Calu3 (cell line): ENCODE measurements at regions not wholly inside any gene's neighbourhood (a gene's known extent, or its start where the extent isn't known, plus 50 kb on each side); places are given as distances from the start of the nearest gene placed in this dataset.
A peak's percentile ranks its signal among the peaks of the same experiment; 100 is the strongest.

Source experiments
- BruUV-seq: library from RNA; stranded (reverse); fragments of 400-500 nt; replicated peaks from 2 replicates; lab custom pipeline; 2021; lab: Mats Ljungman, UMichigan
- CTCF ChIA-PET: fragments of 300-600 bp; sonication (Branson Sonifier 250); formaldehyde crosslinking; loops from one replicate; lab custom pipeline; 2022; ENCODE audit warnings: antibody characterized with exemption; lab: Charles Lee
- DNase-seq: peaks from one replicate; pipeline ENCODE4 v3.0.0; 2022
- H3K27ac Mint-ChIP-seq: one replicate; pipeline ENCODE4 v1.8.0; 2022; ENCODE audit warnings: mixed read lengths; ENCODE audit not compliant: unreplicated experiment
- H3K27me3 Mint-ChIP-seq: one replicate; pipeline ENCODE4 v1.8.0; 2022; ENCODE audit warnings: mixed read lengths; ENCODE audit not compliant: unreplicated experiment
- H3K36me3 Mint-ChIP-seq: one replicate; pipeline ENCODE4 v1.8.0; 2022; ENCODE audit warnings: mild to moderate bottlenecking, moderate library complexity, mixed read lengths; ENCODE audit not compliant: insufficient read depth, unreplicated experiment
- H3K4me1 Mint-ChIP-seq: one replicate; pipeline ENCODE4 v1.8.0; 2022; ENCODE audit warnings: mild to moderate bottlenecking, low read depth, mixed read lengths; ENCODE audit not compliant: unreplicated experiment
- H3K4me3 Mint-ChIP-seq: one replicate; pipeline ENCODE4 v1.8.0; 2022; ENCODE audit warnings: mild to moderate bottlenecking, low read depth, moderate library complexity, mixed read lengths; ENCODE audit not compliant: unreplicated experiment
- H3K9me3 Mint-ChIP-seq: one replicate; pipeline ENCODE4 v1.8.0; 2022; ENCODE audit warnings: low read depth, mixed read lengths; ENCODE audit not compliant: unreplicated experiment
- intact Hi-C: fragments of 100-400 bp; cut with micrococcal nuclease; formaldehyde crosslinking; loops from one replicate; pipeline ENCODE4 v1.10.0; 2022; ENCODE audit not compliant: unreplicated experiment
- TF ChIP-seq, protein P1 (sequence below): fragments of 200-600 bp; IDR thresholded peaks from one replicate; pipeline ENCODE4 v1.8.0; 2022; ENCODE audit warnings: antibody characterized with exemption; ENCODE audit not compliant: unreplicated experiment

DNA sequence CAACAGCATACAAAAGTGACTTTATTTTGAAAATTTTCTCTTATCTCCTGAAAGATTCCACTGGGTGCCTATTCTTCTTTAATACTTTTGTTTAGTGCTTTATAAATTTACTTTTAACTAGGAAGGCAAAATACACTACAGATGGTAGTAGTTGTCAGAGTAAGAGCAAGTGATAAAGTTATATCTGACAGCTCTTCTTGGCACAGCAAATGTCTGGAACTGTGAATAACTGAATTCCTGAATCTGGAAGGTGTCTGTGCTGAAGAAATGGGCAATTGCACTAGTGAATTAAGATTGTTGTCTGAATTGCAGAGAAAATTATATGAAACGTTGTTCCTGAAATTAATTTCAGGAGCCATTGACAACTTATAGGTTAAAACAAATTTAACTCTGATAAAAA lies 213.8 kb upstream of the CBLB start:
- peaks cover 10% of the 10 kb centered on the region for H3K4me1 Mint-ChIP-seq
- H3K36me3 Mint-ChIP-seq = no peaks in the 10 kb centered on the region
- H3K27me3 Mint-ChIP-seq = no peaks in the 10 kb centered on the region
- no TSS peak for BruUV-seq
- CTCF ChIA-PET = interaction anchor here (0.6 kb wide), 1 partner anchor 41 kb away, joined by 4 read pairs; no protein-coding TSS in a partner anchor
- intact Hi-C loops = loop anchor here (10.0 kb wide), 1 partner anchor 148 kb away; no protein-coding TSS in a partner anchor
- no peak overlapping the region for H3K27ac Mint-ChIP-seq
- TF ChIP-seq, protein P1, sequence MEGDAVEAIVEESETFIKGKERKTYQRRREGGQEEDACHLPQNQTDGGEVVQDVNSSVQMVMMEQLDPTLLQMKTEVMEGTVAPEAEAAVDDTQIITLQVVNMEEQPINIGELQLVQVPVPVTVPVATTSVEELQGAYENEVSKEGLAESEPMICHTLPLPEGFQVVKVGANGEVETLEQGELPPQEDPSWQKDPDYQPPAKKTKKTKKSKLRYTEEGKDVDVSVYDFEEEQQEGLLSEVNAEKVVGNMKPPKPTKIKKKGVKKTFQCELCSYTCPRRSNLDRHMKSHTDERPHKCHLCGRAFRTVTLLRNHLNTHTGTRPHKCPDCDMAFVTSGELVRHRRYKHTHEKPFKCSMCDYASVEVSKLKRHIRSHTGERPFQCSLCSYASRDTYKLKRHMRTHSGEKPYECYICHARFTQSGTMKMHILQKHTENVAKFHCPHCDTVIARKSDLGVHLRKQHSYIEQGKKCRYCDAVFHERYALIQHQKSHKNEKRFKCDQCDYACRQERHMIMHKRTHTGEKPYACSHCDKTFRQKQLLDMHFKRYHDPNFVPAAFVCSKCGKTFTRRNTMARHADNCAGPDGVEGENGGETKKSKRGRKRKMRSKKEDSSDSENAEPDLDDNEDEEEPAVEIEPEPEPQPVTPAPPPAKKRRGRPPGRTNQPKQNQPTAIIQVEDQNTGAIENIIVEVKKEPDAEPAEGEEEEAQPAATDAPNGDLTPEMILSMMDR = no peak
- no peaks in the 10 kb centered on the region for H3K9me3 Mint-ChIP-seq
- DNase-seq = no peak
- H3K4me3 Mint-ChIP-seq = no peak overlapping the region

DNA sequence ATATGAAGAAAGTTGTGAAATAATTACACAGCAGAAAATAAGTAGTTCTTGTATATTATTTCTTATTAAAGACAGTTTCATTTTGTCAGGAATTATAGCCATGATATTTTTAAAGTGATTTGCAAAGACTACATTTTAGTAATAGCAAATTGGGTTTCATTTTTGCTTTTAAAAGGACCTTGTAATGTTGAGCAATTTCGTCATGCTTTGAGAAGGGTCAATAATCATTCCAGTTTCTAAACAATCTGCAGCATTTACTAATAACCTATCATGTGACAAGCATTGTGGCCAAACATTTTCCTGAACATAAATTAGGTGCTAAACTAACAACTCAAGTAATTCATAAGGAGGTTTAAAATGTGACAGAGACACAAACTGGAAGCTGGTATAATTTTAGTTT lies 214.4 kb upstream of the CBLB start:
- Mint-ChIP-seq H3K4me1 (peaks cover 10% of the 10 kb centered on the region), H3K9me3 (no peaks in the 10 kb centered on the region)

DNA sequence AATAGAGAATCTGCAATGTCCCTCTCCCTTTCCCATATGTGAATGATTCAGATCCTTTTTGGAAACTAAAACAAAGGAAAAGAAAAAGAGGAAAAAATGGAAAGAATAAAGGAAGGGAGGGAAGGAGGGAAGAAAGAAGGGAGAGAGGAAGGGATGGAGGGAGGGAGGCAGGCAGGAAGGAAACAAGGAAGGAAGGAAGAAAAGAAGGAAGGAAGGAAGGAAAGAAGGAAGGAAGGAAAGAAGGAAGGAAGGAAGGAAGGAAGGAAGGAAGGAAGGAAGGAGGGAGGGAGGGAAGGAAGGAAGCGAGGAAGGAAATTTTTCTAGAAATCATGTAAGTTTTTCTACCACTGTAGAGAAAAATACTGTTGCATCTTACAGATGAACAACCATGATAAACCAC lies 215.0 kb upstream of the CBLB start:
- CTCF ChIA-PET = no interaction called here
- intact Hi-C loops = loop anchor here (10.0 kb wide), 1 partner anchor 149 kb away; no protein-coding TSS in a partner anchor
- Mint-ChIP-seq H3K36me3 (no peaks in the 10 kb centered on the region), H3K4me1 (peaks cover 10% of the 10 kb centered on the region), H3K27me3 (no peaks in the 10 kb centered on the region), H3K4me3 (no peak overlapping the region), H3K27ac (no peak overlapping the region), H3K9me3 (no peaks in the 10 kb centered on the region)
- no TSS peak for BruUV-seq
- DNase-seq = no peak
- TF ChIP-seq, protein P1 = no peak

More for the DNA sequence above, 214.4 kb upstream of the CBLB start:
- no TSS peak for BruUV-seq
- no peak for DNase-seq
- no peak overlapping the region for H3K4me3 Mint-ChIP-seq
- CTCF ChIA-PET = no interaction called here
- TF ChIP-seq, protein P1 = no peak
- no peaks in the 10 kb centered on the region for H3K27me3 Mint-ChIP-seq
- no peak overlapping the region for H3K27ac Mint-ChIP-seq
- no peaks in the 10 kb centered on the region for H3K36me3 Mint-ChIP-seq
- intact Hi-C loops = loop anchor here (10.0 kb wide), 1 partner anchor 148 kb away; no protein-coding TSS in a partner anchor

DNA sequence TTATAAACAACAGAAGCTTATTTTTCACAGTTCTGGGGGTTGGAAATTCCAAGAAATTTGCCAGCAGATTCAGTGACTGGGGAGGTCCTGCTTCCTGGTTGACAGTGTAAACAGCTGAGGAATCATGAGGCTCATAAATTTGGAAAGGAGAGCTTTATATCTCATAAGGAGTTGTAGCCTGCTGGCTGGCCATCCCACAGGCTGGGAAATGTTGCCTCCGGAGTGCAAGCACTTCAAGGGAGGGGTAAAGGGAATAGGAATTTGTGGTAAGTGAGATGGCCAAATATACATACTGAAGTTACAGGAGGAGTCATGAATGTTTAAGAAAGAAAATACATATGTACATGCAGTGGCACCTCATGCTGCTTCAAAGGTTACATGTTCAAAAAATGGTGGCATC lies 217.2 kb upstream of the CBLB start:
- Mint-ChIP-seq H3K9me3 (no peaks in the 10 kb centered on the region), H3K27ac (peak overlapping the region; percentile 15), H3K36me3 (no peaks in the 10 kb centered on the region), H3K27me3 (no peaks in the 10 kb centered on the region), H3K4me1 (peaks cover 10% of the 10 kb centered on the region), H3K4me3 (no peak overlapping the region)
- CTCF ChIA-PET = no interaction called here
- intact Hi-C loops = loop anchor here (10.0 kb wide), 1 partner anchor 151 kb away; no protein-coding TSS in a partner anchor
- BruUV-seq = no TSS peak
- TF ChIP-seq, protein P1 = no peak
- DNase-seq = no peak
